GM10248 (cell line): ENCODE measurements at regions not wholly inside any gene's neighbourhood (a gene's known extent, or its start where the extent isn't known, plus 50 kb on each side); places are given as distances from the start of the nearest gene placed in this dataset.

Experiments
- CTCF ChIA-PET: fragments of 300-600 bp; sonication (Branson Sonifier 250); formaldehyde crosslinking; extraction: SDS; loops from one replicate; lab custom pipeline; 2021; ENCODE audit warnings: antibody characterized with exemption; lab: Yijun Ruan, JAX
- POLR2A ChIA-PET: fragments of 350-650 bp; sonication (Branson Sonifier 250); formaldehyde crosslinking; extraction: SDS; loops from one replicate; lab custom pipeline; 2020; ENCODE audit warnings: antibody characterized with exemption; lab: Yijun Ruan, JAX
- DNase-seq: peaks from one replicate; pipeline ENCODE4 v3.0.0; 2012; ENCODE audit errors: extremely low spot score
- TF ChIP-seq, protein P1 (sequence below): IDR thresholded peaks from 2 replicates; pipeline ENCODE4 v1.5.1; 2012; ENCODE audit warnings: mild to moderate bottlenecking, low read depth; ENCODE audit errors: extremely low read depth, missing control alignments, control extremely low read depth

- DNase-seq: no peak
- ChIA-PET POLR2A (no interaction called here), CTCF (interaction anchor here (1.3 kb wide), 1 partner anchor 10 kb away, joined by 3 read pairs; no protein-coding TSS in a partner anchor)
- TF ChIP-seq, protein P1, sequence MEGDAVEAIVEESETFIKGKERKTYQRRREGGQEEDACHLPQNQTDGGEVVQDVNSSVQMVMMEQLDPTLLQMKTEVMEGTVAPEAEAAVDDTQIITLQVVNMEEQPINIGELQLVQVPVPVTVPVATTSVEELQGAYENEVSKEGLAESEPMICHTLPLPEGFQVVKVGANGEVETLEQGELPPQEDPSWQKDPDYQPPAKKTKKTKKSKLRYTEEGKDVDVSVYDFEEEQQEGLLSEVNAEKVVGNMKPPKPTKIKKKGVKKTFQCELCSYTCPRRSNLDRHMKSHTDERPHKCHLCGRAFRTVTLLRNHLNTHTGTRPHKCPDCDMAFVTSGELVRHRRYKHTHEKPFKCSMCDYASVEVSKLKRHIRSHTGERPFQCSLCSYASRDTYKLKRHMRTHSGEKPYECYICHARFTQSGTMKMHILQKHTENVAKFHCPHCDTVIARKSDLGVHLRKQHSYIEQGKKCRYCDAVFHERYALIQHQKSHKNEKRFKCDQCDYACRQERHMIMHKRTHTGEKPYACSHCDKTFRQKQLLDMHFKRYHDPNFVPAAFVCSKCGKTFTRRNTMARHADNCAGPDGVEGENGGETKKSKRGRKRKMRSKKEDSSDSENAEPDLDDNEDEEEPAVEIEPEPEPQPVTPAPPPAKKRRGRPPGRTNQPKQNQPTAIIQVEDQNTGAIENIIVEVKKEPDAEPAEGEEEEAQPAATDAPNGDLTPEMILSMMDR: no peak
These were observed 238.2 kb upstream of the ZBED5 start for GRCh38 chr11:11095831-11096723.

- ChIA-PET POLR2A (no interaction called here), CTCF (interaction anchor here (0.8 kb wide), 1 partner anchor 58 kb away, joined by 3 read pairs; no protein-coding TSS in a partner anchor)
- no peak for DNase-seq
- TF ChIP-seq, protein P1: no peak
These were observed 232.6 kb upstream of the ZBED5 start for GRCh38 chr11:11090495-11090894.

- POLR2A ChIA-PET: no interaction called here
- TF ChIP-seq, protein P1: no peak
- CTCF ChIA-PET: no interaction called here
- no peak for DNase-seq
These were observed 232.0 kb upstream of the ZBED5 start for GRCh38 chr11:11089805-11090204.

DNA sequence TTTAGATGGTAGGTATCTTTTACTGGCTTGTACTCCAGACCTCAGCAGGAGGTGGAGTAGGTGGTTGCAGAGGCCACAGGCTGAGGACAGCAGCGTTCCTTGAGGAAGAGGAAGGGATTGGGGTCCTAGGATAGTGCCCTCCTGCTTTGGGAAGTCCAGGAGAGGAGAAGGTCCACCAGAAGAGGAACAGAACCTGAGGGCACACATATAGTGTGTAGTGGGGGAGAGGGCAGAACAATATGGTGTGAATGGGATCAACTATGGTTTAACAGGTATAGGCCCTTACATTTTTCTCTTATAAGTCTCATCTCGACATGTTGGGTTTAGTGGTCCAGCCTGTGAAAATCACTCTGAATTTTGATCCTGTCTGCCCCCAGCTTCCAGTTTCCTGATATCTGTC is 229.1 kb upstream of the ZBED5 start:
- ChIA-PET CTCF (interaction anchor here (1.3 kb wide), 1 partner anchor 21 kb away, joined by 3 read pairs; no protein-coding TSS in a partner anchor), POLR2A (no interaction called here)
- TF ChIP-seq, protein P1: no peak
- DNase-seq: no peak

- ChIA-PET POLR2A (no interaction called here), CTCF (interaction anchor here (1.1 to 2.8 kb wide), 2 partner anchors 10 to 11 kb away, joined by 3 to 8 read pairs; no protein-coding TSS in a partner anchor)
- no peak for DNase-seq
- TF ChIP-seq, protein P1: no peak
These were observed 227.7 kb upstream of the ZBED5 start for GRCh38 chr11:11085580-11085979.

- ChIA-PET CTCF (interaction anchor here (1.2 to 2.8 kb wide), 2 partner anchors 9 to 21 kb away, joined by 4 to 8 read pairs; no protein-coding TSS in a partner anchor), POLR2A (no interaction called here)
- DNase-seq: no peak
- TF ChIP-seq, protein P1: no peak
These were observed 226.5 kb upstream of the ZBED5 start for GRCh38 chr11:11084337-11084736.
